ENCODE measurements at regions not wholly inside any gene's neighbourhood (a gene's known extent, or its start where the extent isn't known, plus 50 kb on each side); places are given as distances from the start of the nearest gene placed in this dataset.

- Histone ChIP-seq H2BK5ac (ENCODE audit: insufficient read length, low read length) (no peak overlapping the region), H2BK12ac (ENCODE audit: insufficient read length, low read depth, low read length) (no peak overlapping the region), H4K91ac (ENCODE audit: insufficient read length, low read depth, low read length) (no peak overlapping the region), H3K4ac (ENCODE audit: low read depth, low read length) (no peak overlapping the region), H3K18ac (ENCODE audit: insufficient read length, low read depth, low read length) (no peak overlapping the region), H4K20me1 (ENCODE audit: control insufficient read depth, insufficient read depth, insufficient read length) (no peaks in the 10 kb centered on the region), H3K9me3 (ENCODE audit: control insufficient read depth, low read depth, low read length) (no peaks in the 10 kb centered on the region), H2BK120ac (ENCODE audit: low read depth, low read length, poor library complexity, severe bottlenecking) (no peak overlapping the region), H3K27ac (ENCODE audit: insufficient read length, low read depth, low read length) (no peak overlapping the region), H3K14ac (ENCODE audit: insufficient read depth, low read length) (no peak overlapping the region), H3K23me2 (ENCODE audit: insufficient read length, low read depth, low read length, poor library complexity, severe bottlenecking) (peaks cover 16% of the 10 kb centered on the region), H3T11ph (ENCODE audit: low read length) (no peak overlapping the region), H3K4me2 (ENCODE audit: insufficient read depth, insufficient read length, low read length) (no peak overlapping the region), H3K56ac (ENCODE audit: insufficient read length, low read depth, low read length) (no peak overlapping the region), H2AFZ (ENCODE audit: low read length) (no peak overlapping the region), H2AK5ac (ENCODE audit: insufficient read length, low read length) (no peak overlapping the region), H3K79me1 (ENCODE audit: insufficient read depth, low read depth, low read length, poor library complexity, severe bottlenecking) (no peaks in the 10 kb centered on the region), H4K8ac (replicated peaks; ENCODE audit: insufficient read length, low read depth, low read length) (no peak overlapping the region), H3K79me2 (ENCODE audit: insufficient read depth, low read length) (no peaks in the 10 kb centered on the region), H3K9ac (ENCODE audit: extremely low read depth, insufficient read length, low read length) (no peak overlapping the region), H3K23ac (ENCODE audit: insufficient read length, low read depth, low read length) (no peak overlapping the region), H3K27me3 (ENCODE audit: insufficient read depth, low read length) (peaks cover 25% of the 10 kb centered on the region), H3K4me1 (ENCODE audit: insufficient read depth, low read length) (0 out of 2 replicates have a peak, but pooled peaks cover 8% of the 10 kb centered on the region), H2BK20ac (ENCODE audit: low read depth, low read length, poor library complexity, severe bottlenecking) (no peak overlapping the region), H4K5ac (ENCODE audit: insufficient read length, low read depth, low read length) (no peak overlapping the region), H2BK15ac (ENCODE audit: low read depth, low read length) (no peak overlapping the region)
- Mint-ChIP-seq H3K9me3 (no peaks in the 10 kb centered on the region; a peak in 1 of 5 replicates), H3K4me1 (peaks cover 30 to 35% of the 10 kb centered on the region in 2 experiments), H3K27ac (no peak overlapping the region), H3K27me3 (ENCODE audit: low read depth) (peaks cover 97% of the 10 kb centered on the region), H3K36me3 (ENCODE audit: insufficient read depth in 1 of 3, low read depth in 3 of 3) (no peaks in the 10 kb centered on the region), H3K4me3 (no peak overlapping the region)
- DNase-seq, result no peak
- no peak for TF ChIP-seq CTCF (conservative IDR thresholded peaks at IDR 0.05)
- no CpG with 5 or more reads among the region's 3 CpGs for WGBS (ENCODE audit: extremely low coverage, insufficient read length, low lambda C conversion rate)
These were observed 59.9 kb upstream of the BTRC start for GRCh38 chr10:101294109-101294508.
